K562 (cell line): ENCODE measurements at regions not wholly inside any gene's neighbourhood (a gene's known extent, or its start where the extent isn't known, plus 50 kb on each side); places are given as distances from the start of the nearest gene placed in this dataset.

Experiments used
- ATAC-seq: fragments of 200-7000 bp; cut with Tn5 transposase; 3 replicates; pipeline ENCODE4 v1.9.1; 2020; ENCODE audit warnings: moderate library complexity
- BruUV-seq: library from RNA; stranded (reverse); fragments of 400-500 nt; replicated peaks from 2 replicates; lab custom pipeline; 2021; lab: Mats Ljungman, UMichigan
- CTCF ChIA-PET: fragments of 300-600 bp; formaldehyde crosslinking; extraction: SDS; loops from one replicate; lab custom pipeline; 2021; ENCODE audit warnings: low intra/inter-chr PET ratio; lab: Yijun Ruan, JAX
- POLR2A ChIA-PET: fragments of 300-600, 350-650 bp; sonication (Branson Sonifier 250); formaldehyde crosslinking; extraction: SDS; loops from one replicate; lab custom pipeline; 2021; ENCODE audit warnings: antibody characterized with exemption, inconsistent platforms; lab: Yijun Ruan, JAX
- DNase-seq, 4 experiments: peaks; one replicate each; pipeline versions ENCODE4 v3.0.0 to v3.0.0-alpha.2; 2011 to 2018; ENCODE audit warnings: low spot score in 3 of 4, mixed read lengths in 3 of 4; ENCODE audit errors: extremely low read depth in 1 of 4
- FAIRE-seq: peaks from 2 replicates; lab custom pipeline; 2011; peaks lifted over from hg19 to GRCh38; lab: Jason Lieb, UNC
- H2AFZ ChIP-seq: 2 replicates; pipeline ENCODE4 v1.6.0; 2011; ENCODE audit warnings: low read depth, low read length, control low read depth, inconsistent platforms
- H3K27ac ChIP-seq: fragments of 200-600 bp; 3 replicates; pipeline ENCODE4 v1.8.0; 2011; ENCODE audit warnings: low read depth, mild to moderate bottlenecking, control low read depth, inconsistent platforms, low read length, moderate library complexity, mixed read lengths; ENCODE audit errors: extremely low read depth
- H3K27me3 ChIP-seq, 2 experiments: fragments of 300-600 bp in 1 of 2; 2 replicates in 1 of 2; 3 replicates in 1 of 2; pipeline versions ENCODE4 v1.6.0 to v1.8.0; 2011; ENCODE audit warnings: inconsistent platforms in 2 of 2, low read length in 2 of 2, mild to moderate bottlenecking in 1 of 2, mixed read lengths in 1 of 2, moderate library complexity in 1 of 2; ENCODE audit not compliant: control insufficient read depth in 2 of 2, insufficient read depth in 2 of 2
- H3K36me3 ChIP-seq: fragments of 300-600 bp; 3 replicates; pipeline ENCODE4 v1.8.0; 2011; ENCODE audit warnings: mild to moderate bottlenecking, low read length, inconsistent platforms; ENCODE audit not compliant: control insufficient read depth, insufficient read depth
- H3K4me1 ChIP-seq, 2 experiments: fragments of 200-600 bp in 1 of 2; replicated peaks in 1 of 2; 2 replicates in 1 of 2; 3 replicates in 1 of 2; pipeline versions ENCODE4 v1.5.1 to v1.8.0; 2011; ENCODE audit warnings: inconsistent platforms in 2 of 2, low read length in 2 of 2, mild to moderate bottlenecking in 1 of 2, mixed read lengths in 1 of 2, moderate library complexity in 1 of 2; ENCODE audit not compliant: control insufficient read depth in 2 of 2, insufficient read depth in 2 of 2
- H3K4me2 ChIP-seq: 2 replicates; pipeline ENCODE4 v1.6.1; 2011; ENCODE audit warnings: low read length, control low read depth, inconsistent platforms, mixed read lengths; ENCODE audit not compliant: insufficient read depth
- H3K4me3 ChIP-seq: fragments of 200-600 bp; sonication (generic), shearing (Covaris generic); 2 replicates; pipeline ENCODE4 v1.5.1; 2016; ENCODE audit warnings: control low read depth, inconsistent platforms
- H3K79me2 ChIP-seq: fragments of 200-600 bp; 3 replicates; pipeline ENCODE4 v1.8.0; 2011; ENCODE audit warnings: low read length, inconsistent platforms; ENCODE audit not compliant: control insufficient read depth, insufficient read depth
- H3K9ac ChIP-seq, 2 experiments: 2 replicates each; pipeline versions ENCODE4 v1.6.0 to v1.6.1; 2011; ENCODE audit warnings: low read depth in 2 of 2, low read length in 2 of 2, control low read depth in 1 of 2, inconsistent platforms in 1 of 2, mild to moderate bottlenecking in 1 of 2, mixed read lengths in 1 of 2; ENCODE audit not compliant: insufficient read depth in 1 of 2
- H3K9me1 ChIP-seq: one replicate; pipeline ENCODE4 v1.6.0; 2011; ENCODE audit warnings: inconsistent platforms, mild to moderate bottlenecking, low read length, moderate library complexity; ENCODE audit not compliant: control insufficient read depth, insufficient read depth
- H3K9me3 ChIP-seq: replicated peaks from 2 replicates; pipeline ENCODE4 v1.5.1; 2011; ENCODE audit warnings: low read depth, low read length, inconsistent platforms; ENCODE audit not compliant: control insufficient read depth, insufficient read depth
- H4K20me1 ChIP-seq: replicated peaks from 2 replicates; pipeline ENCODE4 v1.6.1; 2011; ENCODE audit warnings: low read length, inconsistent platforms, mixed read lengths; ENCODE audit not compliant: control insufficient read depth, insufficient read depth
- CEBPB ChIP-seq: fragments of 450-650 bp; IDR thresholded peaks from 2 replicates; pipeline ENCODE4 v1.6.1; 2016; ENCODE audit warnings: missing genetic modification characterization, missing compliant biosample characterization
- MTA2 ChIP-seq: fragments of 450-650 bp; IDR thresholded peaks from 2 replicates; pipeline ENCODE4 v1.6.1; 2016; ENCODE audit warnings: low read depth
- SMAD4 ChIP-seq: fragments of 250-450 bp; sonication (Bioruptor Pico); conservative IDR thresholded peaks from 2 replicates; pipeline ENCODE4 v1.8.0; 2021; ENCODE audit warnings: inconsistent platforms, mild to moderate bottlenecking, moderate library complexity
- THRAP3 ChIP-seq: fragments of 450-650 bp; IDR thresholded peaks from 2 replicates; pipeline ENCODE4 v1.6.1; 2016; ENCODE audit warnings: mild to moderate bottlenecking, inconsistent platforms, borderline replicate concordance
- ZBTB49 ChIP-seq: sonication (generic); formaldehyde crosslinking; IDR thresholded peaks from 2 replicates; pipeline ENCODE4 v1.8.0; 2022; ENCODE audit warnings: missing genetic modification reagents, mild to moderate bottlenecking, borderline replicate concordance
- ZNF76 ChIP-seq: fragments of 250-450 bp; sonication (Bioruptor Pico); IDR thresholded peaks from 2 replicates; pipeline ENCODE4 v1.4.0; 2020; ENCODE audit warnings: mild to moderate bottlenecking, moderate library complexity, borderline replicate concordance
- WGBS: fragments of 100-300 bp; shearing (Covaris generic); methylation state at CpG from one replicate; pipeline ENCODE4 v1.1.6; 2016; ENCODE audit warnings: low coverage, mixed read lengths; ENCODE audit not compliant: insufficient coverage; ENCODE audit errors: missing lambda C conversion rate; 5-methylcytosine and 5-hydroxymethylcytosine counted together
- in situ Hi-C: fragments of 300-500 bp; cut with MboI; formaldehyde crosslinking; loops from 4 replicates; pipeline ENCODE4 v1.15.0; 2018; ENCODE audit warnings: inconsistent platforms, mixed read lengths
- intact Hi-C: fragments of 100-400 bp; cut with micrococcal nuclease; formaldehyde crosslinking; loops from 2 replicates; pipeline ENCODE4 v1.14.2; 2022
- TF ChIP-seq, protein P1 (sequence below): fragments of 450-650 bp; formaldehyde crosslinking; IDR thresholded peaks from 2 replicates; pipeline ENCODE4 v1.4.0; 2020; ENCODE audit warnings: mild to moderate bottlenecking, moderate library complexity
- TF ChIP-seq, protein P2 (sequence below): fragments of 450-650 bp; IDR thresholded peaks from 2 replicates; pipeline ENCODE4 v1.6.1; 2016; ENCODE audit warnings: borderline replicate concordance

GRCh38 chr4:163776957-163777356 lies 282.5 kb downstream of the TMA16 start:
- 0% methylated on average over 1 of the region's 1 CpG for WGBS
- no peaks in the 10 kb centered on the region for H3K36me3 ChIP-seq
- intact Hi-C loops = no loop called here
- H3K27me3 ChIP-seq = no peaks in the 10 kb centered on the region
- CTCF ChIA-PET = no interaction called here
- ATAC-seq = no peak
- no peaks in the 10 kb centered on the region for H3K4me1 ChIP-seq
- H3K4me2 ChIP-seq = no peak overlapping the region
- H3K79me2 ChIP-seq = no peaks in the 10 kb centered on the region
- no peaks in the 10 kb centered on the region for H3K9me1 ChIP-seq
- BruUV-seq = no TSS peak
- H3K9me3 ChIP-seq = no peaks in the 10 kb centered on the region
- H2AFZ ChIP-seq = no peak overlapping the region
- POLR2A ChIA-PET = no interaction called here
- TF ChIP-seq ZBTB49 (CRISPR knock-in tag) = no peak
- no peak for TF ChIP-seq MTA2
- no peak for TF ChIP-seq ZNF76
- TF ChIP-seq THRAP3 = no peak
- TF ChIP-seq SMAD4 (CRISPR knock-in tag) = no peak
- TF ChIP-seq, protein P1, sequence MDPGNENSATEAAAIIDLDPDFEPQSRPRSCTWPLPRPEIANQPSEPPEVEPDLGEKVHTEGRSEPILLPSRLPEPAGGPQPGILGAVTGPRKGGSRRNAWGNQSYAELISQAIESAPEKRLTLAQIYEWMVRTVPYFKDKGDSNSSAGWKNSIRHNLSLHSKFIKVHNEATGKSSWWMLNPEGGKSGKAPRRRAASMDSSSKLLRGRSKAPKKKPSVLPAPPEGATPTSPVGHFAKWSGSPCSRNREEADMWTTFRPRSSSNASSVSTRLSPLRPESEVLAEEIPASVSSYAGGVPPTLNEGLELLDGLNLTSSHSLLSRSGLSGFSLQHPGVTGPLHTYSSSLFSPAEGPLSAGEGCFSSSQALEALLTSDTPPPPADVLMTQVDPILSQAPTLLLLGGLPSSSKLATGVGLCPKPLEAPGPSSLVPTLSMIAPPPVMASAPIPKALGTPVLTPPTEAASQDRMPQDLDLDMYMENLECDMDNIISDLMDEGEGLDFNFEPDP (CRISPR knock-in tag) = no peak
- TF ChIP-seq, protein P2, sequence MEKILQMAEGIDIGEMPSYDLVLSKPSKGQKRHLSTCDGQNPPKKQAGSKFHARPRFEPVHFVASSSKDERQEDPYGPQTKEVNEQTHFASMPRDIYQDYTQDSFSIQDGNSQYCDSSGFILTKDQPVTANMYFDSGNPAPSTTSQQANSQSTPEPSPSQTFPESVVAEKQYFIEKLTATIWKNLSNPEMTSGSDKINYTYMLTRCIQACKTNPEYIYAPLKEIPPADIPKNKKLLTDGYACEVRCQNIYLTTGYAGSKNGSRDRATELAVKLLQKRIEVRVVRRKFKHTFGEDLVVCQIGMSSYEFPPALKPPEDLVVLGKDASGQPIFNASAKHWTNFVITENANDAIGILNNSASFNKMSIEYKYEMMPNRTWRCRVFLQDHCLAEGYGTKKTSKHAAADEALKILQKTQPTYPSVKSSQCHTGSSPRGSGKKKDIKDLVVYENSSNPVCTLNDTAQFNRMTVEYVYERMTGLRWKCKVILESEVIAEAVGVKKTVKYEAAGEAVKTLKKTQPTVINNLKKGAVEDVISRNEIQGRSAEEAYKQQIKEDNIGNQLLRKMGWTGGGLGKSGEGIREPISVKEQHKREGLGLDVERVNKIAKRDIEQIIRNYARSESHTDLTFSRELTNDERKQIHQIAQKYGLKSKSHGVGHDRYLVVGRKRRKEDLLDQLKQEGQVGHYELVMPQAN = no peak
- TF ChIP-seq CEBPB = no peak
- no peaks in the 10 kb centered on the region for H4K20me1 ChIP-seq
- no peak for FAIRE-seq
- no peak overlapping the region for H3K9ac ChIP-seq
- no peak for DNase-seq
- H3K4me3 ChIP-seq = no peak overlapping the region
- in situ Hi-C loops = no loop called here
- no peak overlapping the region for H3K27ac ChIP-seq
